SK-N-MC (cell line): ENCODE measurements at regions not wholly inside any gene's neighbourhood (a gene's known extent, or its start where the extent isn't known, plus 50 kb on each side); places are given as distances from the start of the nearest gene placed in this dataset.

Experiments
- EZH2 ChIP-seq: fragments of 200-600 bp; sonication (generic); IDR thresholded peaks from one replicate; pipeline ENCODE4 v1.6.1; 2017; ENCODE audit warnings: antibody characterized with exemption
- POLR2AphosphoS5 ChIP-seq: IDR thresholded peaks from 2 replicates; pipeline ENCODE4 v1.6.1; 2012; ENCODE audit warnings: mild to moderate bottlenecking, low read depth, low read length, borderline replicate concordance

DNA sequence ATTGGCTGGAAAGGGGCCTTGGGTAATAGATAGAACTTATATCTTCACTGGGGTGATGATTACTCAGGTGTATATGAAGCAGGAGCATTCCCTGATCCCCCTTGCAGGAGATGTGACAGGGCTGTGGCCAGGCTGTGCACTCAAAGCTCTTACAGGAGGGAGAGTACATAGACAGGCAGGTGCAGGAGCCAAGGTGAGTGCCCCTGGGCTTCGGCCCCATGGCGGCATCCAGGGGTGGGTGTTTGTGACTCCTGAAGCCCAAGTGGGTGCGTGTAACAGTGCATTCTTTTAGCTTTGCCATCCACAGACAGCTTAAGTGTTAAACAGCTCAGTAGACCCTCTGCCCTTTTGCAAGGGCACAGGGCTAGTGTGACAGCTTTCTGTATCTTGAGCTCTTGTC lies 236.6 kb upstream of the GPR149 start:
- no peak for TF ChIP-seq POLR2AphosphoS5
- TF ChIP-seq EZH2, result no peak
